ENCODE measurements at regions not wholly inside any gene's neighbourhood (a gene's known extent, or its start where the extent isn't known, plus 50 kb on each side); places are given as distances from the start of the nearest gene placed in this dataset.
"Not testable (repeated sequence)": the region's sequence is repeated elsewhere in the genome, so short reads cannot be mapped to it uniquely, and the experiment has no call there.

DNA sequence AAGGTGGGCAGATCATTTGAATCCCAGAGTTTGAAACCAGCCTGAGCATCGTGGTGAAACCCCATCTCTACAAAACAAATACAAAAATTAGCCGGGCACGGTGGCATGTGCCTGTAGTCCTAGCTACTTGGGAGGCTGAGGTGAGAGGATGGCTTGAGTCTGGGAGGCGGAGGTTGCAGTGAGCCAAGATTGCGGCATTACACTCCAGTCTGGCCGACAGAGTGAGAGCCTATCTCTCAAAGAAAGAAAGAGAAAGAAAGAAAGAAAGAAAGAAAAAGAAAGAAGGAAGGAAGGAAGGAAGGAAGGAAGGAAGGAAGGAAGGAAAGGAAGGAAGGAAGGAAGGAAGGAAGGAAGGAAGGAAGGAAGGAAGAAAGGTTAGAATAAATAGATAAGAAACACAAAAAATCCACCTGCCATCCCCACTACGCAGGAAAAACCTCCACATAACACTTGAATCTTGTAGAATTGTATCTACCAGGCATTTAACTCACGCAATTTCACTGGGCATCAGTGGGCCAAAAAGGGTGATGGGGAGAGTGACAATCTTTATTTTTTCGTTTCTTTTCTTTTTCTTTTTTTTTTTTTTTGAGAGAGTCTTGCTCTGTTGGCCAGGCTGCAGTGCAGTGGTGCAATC, 58.3 kb upstream of the PTPN1 start:
- DNase-seq, result not testable (repeated sequence)

DNA sequence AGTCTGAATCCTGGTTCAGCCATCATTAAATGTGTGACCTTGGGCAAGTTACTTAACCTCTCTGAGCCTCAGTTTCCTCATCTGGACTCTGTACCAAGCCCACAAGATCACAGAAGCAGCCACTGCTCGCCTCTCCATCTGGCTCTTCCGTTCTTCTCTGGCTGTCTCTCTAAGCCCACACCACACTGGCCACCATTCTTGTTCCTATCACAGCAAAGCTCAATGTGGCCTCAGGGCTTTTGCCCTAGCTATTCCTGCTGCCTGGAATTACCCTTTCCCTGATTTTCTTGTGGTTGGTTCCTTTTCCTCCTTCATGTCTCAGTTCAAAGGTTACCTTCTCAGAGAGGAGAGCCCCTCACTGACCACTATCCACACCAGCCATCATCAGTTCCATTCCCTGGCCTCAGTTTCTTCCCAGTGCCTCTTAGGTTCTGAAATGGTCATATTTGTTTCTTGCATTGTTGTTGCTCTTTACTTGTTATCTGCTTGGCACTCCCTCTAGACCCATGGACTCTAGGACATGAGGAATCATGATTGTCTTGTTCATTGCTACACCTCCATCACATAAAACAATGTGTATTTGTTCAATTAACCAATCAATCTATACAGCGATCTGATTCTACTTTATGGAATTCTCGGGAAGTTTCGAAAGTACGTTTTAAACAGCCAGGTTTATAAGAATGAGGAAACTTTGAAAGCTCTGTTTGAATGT, 56.5 kb upstream of the PTPN1 start:
- no peak for DNase-seq

DNA sequence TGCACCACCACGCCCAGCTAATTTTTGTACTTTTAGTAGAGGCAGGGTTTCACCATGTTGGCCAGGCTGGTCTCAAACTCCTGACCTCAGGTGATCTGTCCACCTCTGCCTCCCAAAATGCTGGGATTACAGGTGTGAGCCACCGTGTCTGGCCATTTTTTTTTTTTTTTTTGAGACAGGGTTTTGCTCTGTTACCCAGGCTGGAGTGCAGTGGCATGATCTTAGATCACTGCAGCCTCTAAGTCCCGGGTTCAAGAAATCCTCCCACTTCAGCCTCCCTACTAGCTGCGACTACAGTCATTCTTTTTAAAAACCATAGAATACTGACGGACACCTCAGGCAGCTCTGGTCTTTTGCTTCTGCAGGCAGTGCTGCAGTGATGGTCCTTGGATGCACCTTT, 54.9 kb upstream of the PTPN1 start:
- DNase-seq, result not testable (repeated sequence)

DNA sequence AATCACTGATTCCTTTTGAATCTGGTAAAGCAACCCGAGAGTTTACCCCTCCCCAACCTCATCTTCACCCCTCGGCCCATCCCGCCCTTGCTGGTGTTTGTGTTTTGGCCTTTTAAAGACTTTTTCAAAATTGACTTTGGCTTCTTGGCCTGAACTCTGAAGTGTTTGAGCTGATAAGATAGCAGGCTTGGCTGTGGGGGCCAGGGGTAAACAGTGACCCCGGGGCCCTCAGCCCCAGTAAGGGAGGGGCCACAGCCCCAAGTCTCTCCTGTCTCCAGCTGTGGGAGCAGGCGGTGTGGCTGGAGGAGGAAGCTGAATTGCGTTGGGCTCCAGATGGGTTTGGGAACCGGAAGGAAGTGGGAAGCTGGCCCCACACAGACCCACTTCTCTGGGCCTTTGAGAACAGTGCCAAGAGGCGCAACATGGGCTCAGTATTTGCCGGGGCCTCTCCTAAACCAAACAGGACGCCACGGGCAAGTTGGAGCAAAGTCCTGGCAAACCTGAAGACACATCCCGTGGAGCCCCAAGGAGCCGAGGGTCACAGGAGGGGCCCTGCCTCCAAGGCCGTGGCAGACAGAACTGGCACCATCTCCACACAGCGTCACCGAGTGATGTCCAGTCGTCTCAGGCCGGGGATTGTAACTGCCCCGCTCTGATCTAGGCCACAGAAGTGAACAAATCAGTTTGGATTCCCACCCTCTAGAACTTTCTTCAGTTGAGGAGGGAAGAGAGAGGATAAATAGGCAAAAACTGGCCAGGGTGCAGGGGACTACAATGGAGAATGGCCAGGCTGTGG, 54.3 kb upstream of the PTPN1 start:
- no peak for DNase-seq

DNA sequence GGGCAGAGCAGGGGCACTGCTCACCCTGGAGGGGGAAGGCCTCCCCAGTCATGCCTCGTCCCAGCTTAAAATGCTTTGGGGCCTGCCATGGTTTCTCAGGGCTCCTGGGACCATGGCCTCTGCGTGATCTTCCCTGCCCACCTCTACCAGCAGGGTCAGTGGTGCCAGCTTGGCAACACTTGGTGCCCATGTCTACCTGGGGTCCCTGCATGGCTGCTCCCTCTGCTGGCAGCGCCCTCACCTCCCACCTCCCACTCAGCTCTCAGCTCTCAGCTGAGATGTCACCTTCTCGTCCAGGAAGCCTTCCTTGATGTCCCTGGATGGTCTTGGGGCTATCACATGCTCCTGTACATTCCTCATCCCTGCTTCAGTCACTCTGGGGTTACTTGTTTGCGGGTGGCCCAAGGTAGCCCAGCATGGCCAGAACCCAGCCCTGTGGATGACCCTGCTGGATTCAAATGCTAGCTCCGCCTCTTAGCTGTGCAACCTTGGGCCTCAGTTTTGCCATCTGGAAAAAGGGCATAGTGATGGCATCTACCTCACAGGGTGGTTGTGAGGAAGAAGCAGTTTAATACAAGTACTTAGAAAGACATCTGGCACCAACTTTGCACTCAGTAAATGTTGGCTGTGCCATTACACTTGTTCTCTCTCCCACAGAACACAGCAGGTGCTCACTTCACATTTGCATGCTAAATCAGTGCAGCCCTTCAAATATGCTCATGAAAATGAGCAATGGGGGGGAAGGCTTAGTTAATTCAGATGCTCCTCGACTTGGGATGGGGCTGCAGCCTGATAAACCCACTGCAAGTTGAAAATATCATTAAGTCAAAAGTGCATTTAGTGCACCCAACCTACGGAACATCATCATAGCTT, 53.5 kb upstream of the PTPN1 start:
- no peak for DNase-seq

DNA sequence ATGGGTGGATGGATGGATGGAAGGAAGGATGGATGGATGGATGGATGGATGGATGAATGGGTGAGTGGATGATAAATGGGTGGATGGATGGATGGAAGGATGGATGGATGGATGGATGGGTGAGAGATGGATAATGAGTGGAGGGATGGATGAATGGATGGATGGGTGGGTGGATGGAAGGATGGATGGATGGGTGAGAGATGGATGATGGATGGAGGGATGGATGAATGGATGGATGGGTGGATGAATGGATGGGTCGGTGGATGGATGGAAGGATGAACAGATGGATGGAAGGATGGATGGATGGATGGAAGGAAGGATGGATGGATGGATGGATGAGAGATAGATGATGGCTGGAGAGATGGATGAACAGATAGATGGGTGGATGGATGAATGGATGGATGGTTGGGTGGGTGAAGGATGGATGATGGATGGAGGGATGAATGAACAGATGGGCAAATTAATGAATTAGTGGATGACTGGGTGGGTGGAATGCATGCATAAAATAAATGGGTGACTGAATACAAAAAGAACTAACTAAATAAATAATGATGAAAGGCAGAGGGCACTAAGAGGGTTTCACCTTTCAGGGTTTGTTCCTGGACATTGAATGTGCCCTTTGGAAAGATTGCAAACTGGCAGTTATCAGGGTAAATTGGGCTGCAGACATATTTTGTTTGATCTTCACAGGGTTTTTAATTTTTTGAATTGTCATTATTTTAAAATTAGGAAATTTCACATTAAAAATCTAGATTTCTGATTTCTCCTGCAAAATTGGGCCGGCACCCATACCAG, 50.9 kb upstream of the PTPN1 start:
- no peak for DNase-seq

DNA sequence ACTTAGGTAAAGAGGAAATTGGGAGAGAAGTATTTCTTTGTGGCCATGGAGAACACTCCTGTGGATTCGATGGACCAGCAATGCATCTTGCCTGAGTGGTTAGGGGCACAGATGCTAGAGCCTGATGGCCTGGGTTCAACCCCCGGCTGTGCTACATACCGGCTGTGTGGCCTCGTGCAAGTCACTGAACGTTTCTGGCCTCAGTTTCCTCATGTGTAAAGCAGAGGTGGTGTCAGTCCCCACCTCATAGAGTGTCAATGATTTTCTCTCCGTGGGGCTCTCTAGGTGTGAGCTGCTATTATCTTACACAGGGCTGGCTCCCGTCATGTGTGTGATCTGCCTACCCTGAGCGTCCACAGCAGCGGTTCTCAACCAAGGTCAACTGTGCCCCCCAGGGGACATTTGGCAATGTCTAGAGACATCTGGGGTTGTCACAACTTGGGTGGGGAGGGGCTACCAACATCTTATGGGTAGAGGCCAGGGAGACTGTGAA, 50.0 kb upstream of the PTPN1 start:
- DNase-seq, result no peak

Data from femur (tissue), 1 donor.